Mucosa of stomach (tissue), 1 donor: ENCODE measurements at regions not wholly inside any gene's neighbourhood (a gene's known extent, or its start where the extent isn't known, plus 50 kb on each side); places are given as distances from the start of the nearest gene placed in this dataset.

Source experiments
- H3K27me3 ChIP-seq: one replicate; pipeline ENCODE4 v1.7.0; 2013; ENCODE audit warnings: mild to moderate bottlenecking, low read length; ENCODE audit not compliant: control insufficient read depth, insufficient read depth
- H3K36me3 ChIP-seq: one replicate; pipeline ENCODE4 v1.7.0; 2013; ENCODE audit warnings: low read length; ENCODE audit not compliant: control insufficient read depth, insufficient read depth
- H3K4me1 ChIP-seq: one replicate; pipeline ENCODE4 v1.7.0; 2013; ENCODE audit warnings: mild to moderate bottlenecking, low read length; ENCODE audit not compliant: control insufficient read depth, insufficient read depth
- H3K4me3 ChIP-seq: one replicate; pipeline ENCODE4 v1.7.0; 2013; ENCODE audit warnings: low read length
- H3K9ac ChIP-seq: one replicate; pipeline ENCODE4 v1.7.0; 2013; ENCODE audit warnings: mild to moderate bottlenecking, low read length, moderate library complexity
- H3K9me3 ChIP-seq: one replicate; pipeline ENCODE4 v1.7.0; 2013; ENCODE audit warnings: mild to moderate bottlenecking, low read length, moderate library complexity; ENCODE audit not compliant: control insufficient read depth
- donor health status: Pancreatic carcinoma.

- Histone ChIP-seq H3K27me3 (no peaks in the 10 kb centered on the region), H3K36me3 (no peaks in the 10 kb centered on the region), H3K4me3 (no peak overlapping the region), H3K9ac (no peak overlapping the region), H3K4me1 (no peaks in the 10 kb centered on the region), H3K9me3 (no peaks in the 10 kb centered on the region)
These were observed 147.5 kb upstream of the PFN2 start for GRCh38 chr3:150118219-150118618.

- no peaks in the 10 kb centered on the region for H3K4me1 ChIP-seq
- no peaks in the 10 kb centered on the region for H3K36me3 ChIP-seq
- H3K4me3 ChIP-seq, result no peak overlapping the region
- H3K27me3 ChIP-seq, result no peaks in the 10 kb centered on the region
- no peak overlapping the region for H3K9ac ChIP-seq
- H3K9me3 ChIP-seq, result no peaks in the 10 kb centered on the region
These were observed 146.4 kb upstream of the PFN2 start for GRCh38 chr3:150117076-150117475.

GRCh38 chr3:150116196-150116595 is 145.5 kb upstream of the PFN2 start:
- Histone ChIP-seq H3K4me3 (no peak overlapping the region), H3K4me1 (no peaks in the 10 kb centered on the region), H3K36me3 (no peaks in the 10 kb centered on the region), H3K9me3 (no peaks in the 10 kb centered on the region), H3K9ac (no peak overlapping the region), H3K27me3 (no peaks in the 10 kb centered on the region)

GRCh38 chr3:150114873-150115540 is 144.3 kb upstream of the PFN2 start:
- Histone ChIP-seq H3K4me1 (no peaks in the 10 kb centered on the region), H3K9ac (no peak overlapping the region), H3K9me3 (no peaks in the 10 kb centered on the region), H3K27me3 (no peaks in the 10 kb centered on the region), H3K4me3 (no peak overlapping the region), H3K36me3 (no peaks in the 10 kb centered on the region)

- H3K9me3 ChIP-seq, result no peaks in the 10 kb centered on the region
- no peaks in the 10 kb centered on the region for H3K4me1 ChIP-seq
- no peaks in the 10 kb centered on the region for H3K27me3 ChIP-seq
- H3K4me3 ChIP-seq, result no peak overlapping the region
- H3K9ac ChIP-seq, result no peak overlapping the region
- no peaks in the 10 kb centered on the region for H3K36me3 ChIP-seq
These were observed 143.6 kb upstream of the PFN2 start for GRCh38 chr3:150114273-150114672.

GRCh38 chr3:150110097-150110496 is 139.4 kb upstream of the PFN2 start:
- H3K4me3 ChIP-seq, result no peak overlapping the region
- no peaks in the 10 kb centered on the region for H3K9me3 ChIP-seq
- no peaks in the 10 kb centered on the region for H3K4me1 ChIP-seq
- no peaks in the 10 kb centered on the region for H3K36me3 ChIP-seq
- no peak overlapping the region for H3K9ac ChIP-seq
- no peaks in the 10 kb centered on the region for H3K27me3 ChIP-seq

- no peaks in the 10 kb centered on the region for H3K4me1 ChIP-seq
- H3K27me3 ChIP-seq, result no peaks in the 10 kb centered on the region
- H3K9me3 ChIP-seq, result no peaks in the 10 kb centered on the region
- no peak overlapping the region for H3K4me3 ChIP-seq
- no peaks in the 10 kb centered on the region for H3K36me3 ChIP-seq
- no peak overlapping the region for H3K9ac ChIP-seq
These were observed 136.9 kb upstream of the PFN2 start for GRCh38 chr3:150107429-150108175.

- no peaks in the 10 kb centered on the region for H3K4me1 ChIP-seq
- no peak overlapping the region for H3K4me3 ChIP-seq
- no peaks in the 10 kb centered on the region for H3K9me3 ChIP-seq
- no peak overlapping the region for H3K9ac ChIP-seq
- H3K36me3 ChIP-seq, result no peaks in the 10 kb centered on the region
- H3K27me3 ChIP-seq, result no peaks in the 10 kb centered on the region
These were observed 136.2 kb upstream of the PFN2 start for GRCh38 chr3:150106740-150107428.

- H3K9ac ChIP-seq, result no peak overlapping the region
- no peaks in the 10 kb centered on the region for H3K4me1 ChIP-seq
- H3K9me3 ChIP-seq, result no peaks in the 10 kb centered on the region
- no peaks in the 10 kb centered on the region for H3K36me3 ChIP-seq
- no peaks in the 10 kb centered on the region for H3K27me3 ChIP-seq
- no peak overlapping the region for H3K4me3 ChIP-seq
These were observed 135.4 kb upstream of the PFN2 start for GRCh38 chr3:150105886-150106612.

GRCh38 chr3:150105025-150105424 is 134.3 kb upstream of the PFN2 start:
- H3K36me3 ChIP-seq, result no peaks in the 10 kb centered on the region
- H3K9ac ChIP-seq, result no peak overlapping the region
- no peaks in the 10 kb centered on the region for H3K27me3 ChIP-seq
- H3K4me1 ChIP-seq, result no peaks in the 10 kb centered on the region
- no peaks in the 10 kb centered on the region for H3K9me3 ChIP-seq
- no peak overlapping the region for H3K4me3 ChIP-seq

GRCh38 chr3:150104564-150104963 is 133.9 kb upstream of the PFN2 start:
- H3K4me1 ChIP-seq, result no peaks in the 10 kb centered on the region
- no peaks in the 10 kb centered on the region for H3K36me3 ChIP-seq
- no peak overlapping the region for H3K9ac ChIP-seq
- H3K4me3 ChIP-seq, result no peak overlapping the region
- H3K27me3 ChIP-seq, result no peaks in the 10 kb centered on the region
- H3K9me3 ChIP-seq, result no peaks in the 10 kb centered on the region

- H3K36me3 ChIP-seq, result no peaks in the 10 kb centered on the region
- no peaks in the 10 kb centered on the region for H3K9me3 ChIP-seq
- no peaks in the 10 kb centered on the region for H3K4me1 ChIP-seq
- no peak overlapping the region for H3K9ac ChIP-seq
- H3K27me3 ChIP-seq, result no peaks in the 10 kb centered on the region
- no peak overlapping the region for H3K4me3 ChIP-seq
These were observed 130.3 kb upstream of the PFN2 start for GRCh38 chr3:150101016-150101415.
